HepG2 (cell line): ENCODE measurements at regions not wholly inside any gene's neighbourhood (a gene's known extent, or its start where the extent isn't known, plus 50 kb on each side); places are given as distances from the start of the nearest gene placed in this dataset.

Experiments
- ATAC-seq: fragments of 200-7000 bp; cut with Tn5 transposase; 3 replicates; pipeline ENCODE4 v1.9.1; 2020; ENCODE audit warnings: mild to moderate bottlenecking, moderate library complexity
- BruUV-seq: library from RNA; stranded (reverse); fragments of 400-500 nt; replicated peaks from 2 replicates; lab custom pipeline; 2021; lab: Mats Ljungman, UMichigan
- CTCF ChIA-PET: fragments of 300-600 bp; formaldehyde crosslinking; extraction: SDS; loops from one replicate; lab custom pipeline; 2021; ENCODE audit warnings: low total read pairs, inconsistent platforms, low intra/inter-chr PET ratio; lab: Yijun Ruan, JAX
- POLR2A ChIA-PET: fragments of 350-600 bp; sonication (Branson Sonifier 250); formaldehyde crosslinking; loops from one replicate; lab custom pipeline; 2020; ENCODE audit warnings: antibody characterized with exemption, inconsistent platforms; lab: Yijun Ruan, JAX
- DNase-seq: peaks from one replicate; pipeline ENCODE4 v3.0.0-alpha.2; 2015; ENCODE audit warnings: low spot score
- FAIRE-seq: peaks from 3 replicates; lab custom pipeline; 2011; peaks lifted over from hg19 to GRCh38; lab: Jason Lieb, UNC
- H2AFZ ChIP-seq: one replicate; pipeline ENCODE4 v1.6.1; 2011; ENCODE audit warnings: low read length, inconsistent platforms
- H3K27ac ChIP-seq: fragments of 300-600 bp; 3 replicates; pipeline ENCODE4 v1.8.0; 2011; ENCODE audit warnings: mixed run types, mild to moderate bottlenecking, mixed read lengths, low read length, inconsistent platforms; ENCODE audit not compliant: insufficient read depth; ENCODE audit errors: extremely low read length
- H3K27me3 ChIP-seq, 2 experiments: fragments of 200-600 bp in 1 of 2; 2 replicates in 1 of 2; 3 replicates in 1 of 2; pipeline versions ENCODE4 v1.6.0 to v1.8.0; 2011; ENCODE audit warnings: low read length in 2 of 2, mild to moderate bottlenecking in 2 of 2, moderate library complexity in 2 of 2, inconsistent platforms in 1 of 2; ENCODE audit not compliant: insufficient read depth in 2 of 2, control insufficient read depth in 1 of 2
- H3K36me3 ChIP-seq, 2 experiments: fragments of 200-600 bp in 1 of 2; replicated peaks in 1 of 2; 2 replicates in 1 of 2; 3 replicates in 1 of 2; pipeline versions ENCODE4 v1.5.1 to v1.8.0; 2011; ENCODE audit warnings: low read length in 2 of 2, inconsistent platforms in 1 of 2; ENCODE audit not compliant: insufficient read depth in 2 of 2, control insufficient read depth in 1 of 2
- H3K4me1 ChIP-seq: 2 replicates; pipeline ENCODE4 v1.5.1; 2012; ENCODE audit warnings: low read length, inconsistent platforms; ENCODE audit not compliant: insufficient read depth
- H3K4me2 ChIP-seq: 2 replicates; pipeline ENCODE4 v1.6.0; 2011; ENCODE audit warnings: low read depth, low read length, inconsistent platforms
- H3K4me3 ChIP-seq, 3 experiments: fragments of 200-600 bp in 1 of 3; sonication (generic), shearing (Covaris generic) in 1 of 3; replicated peaks in 1 of 3; 2 replicates each; pipeline ENCODE4 v1.5.1; 2011 to 2016; ENCODE audit warnings: low read length in 3 of 3, inconsistent platforms in 2 of 3, low read depth in 2 of 3, mild to moderate bottlenecking in 2 of 3, control low read depth in 1 of 3, mixed read lengths in 1 of 3; ENCODE audit not compliant: insufficient read depth in 1 of 3
- H3K79me2 ChIP-seq: one replicate; pipeline ENCODE4 v1.6.1; 2011; ENCODE audit warnings: low read length, inconsistent platforms; ENCODE audit not compliant: insufficient read depth
- H3K9ac ChIP-seq: 2 replicates; pipeline ENCODE4 v1.6.0; 2011; ENCODE audit warnings: mild to moderate bottlenecking, low read depth, low read length, inconsistent platforms; ENCODE audit not compliant: insufficient read depth
- H3K9me3 ChIP-seq: 2 replicates; pipeline ENCODE4 v1.5.1; 2012; ENCODE audit warnings: mild to moderate bottlenecking, low read length
- H4K20me1 ChIP-seq: 2 replicates; pipeline ENCODE4 v1.6.0; 2011; ENCODE audit warnings: inconsistent platforms, mild to moderate bottlenecking, low read length, moderate library complexity; ENCODE audit not compliant: insufficient read depth
- IKZF4 ChIP-seq: sonication (generic); formaldehyde crosslinking; IDR thresholded peaks from 2 replicates; pipeline ENCODE4 v1.5.1; 2020; ENCODE audit warnings: borderline replicate concordance, mild to moderate bottlenecking, low read depth, missing genetic modification reagents; ENCODE audit errors: not compliant biosample characterization
- MBD4 ChIP-seq: IDR thresholded peaks from 2 replicates; pipeline ENCODE4 v1.6.1; 2012; ENCODE audit warnings: low read length, inconsistent platforms, borderline replicate concordance
- NFATC3 ChIP-seq: sonication (generic); formaldehyde crosslinking; IDR thresholded peaks from 2 replicates; pipeline ENCODE4 v1.5.1; 2020; ENCODE audit warnings: mild to moderate bottlenecking, missing genetic modification reagents
- RBAK ChIP-seq: sonication (generic); formaldehyde crosslinking; IDR thresholded peaks from 2 replicates; pipeline ENCODE4 v1.5.1; 2020; ENCODE audit warnings: mild to moderate bottlenecking, missing genetic modification reagents
- RBM22 ChIP-seq: fragments of 200-400 bp; formaldehyde crosslinking; optimal IDR thresholded peaks from 2 replicates; pipeline ENCODE3; 2017; ENCODE audit warnings: mild to moderate bottlenecking, low read length, moderate library complexity
- ZNF589 ChIP-seq: sonication (generic); formaldehyde crosslinking; conservative IDR thresholded peaks from 2 replicates; pipeline ENCODE4 v1.8.0; 2022; ENCODE audit warnings: mild to moderate bottlenecking, moderate library complexity, missing genetic modification reagents
- WGBS: methylation state at CpG from one replicate; pipeline ENCODE4 v1.1.6; 2017; ENCODE audit warnings: low lambda C conversion rate; 5-methylcytosine and 5-hydroxymethylcytosine counted together
- in situ Hi-C: cut with HindIII; loops from 2 replicates; pipeline ENCODE4 v1.10.0; 2017; ENCODE audit warnings: low pct_unique_long_range_greater_than_20kb; ENCODE audit not compliant: extremely low pct_ligation_motif_present
- intact Hi-C: fragments of 100-400 bp; cut with micrococcal nuclease; formaldehyde crosslinking; loops from one replicate; pipeline ENCODE4 v1.10.0; 2022; ENCODE audit not compliant: unreplicated experiment
- TF ChIP-seq, protein P1 (sequence below): sonication (generic); formaldehyde crosslinking; IDR thresholded peaks from 2 replicates; pipeline ENCODE4 v1.8.1; 2023; ENCODE audit warnings: mild to moderate bottlenecking, missing genetic modification reagents
- TF ChIP-seq, protein P2 (sequence below): sonication (generic); formaldehyde crosslinking; IDR thresholded peaks from 2 replicates; pipeline ENCODE4 v1.5.1; 2020; ENCODE audit warnings: mild to moderate bottlenecking, missing genetic modification reagents
- TF ChIP-seq, protein P3 (sequence below), 2 experiments: fragments of 450-650 bp in 1 of 2; sonication (generic) in 1 of 2; formaldehyde crosslinking; IDR thresholded peaks; 2 replicates each; pipeline versions ENCODE4 v1.5.0 to v1.8.0; 2020 to 2022; ENCODE audit warnings: mild to moderate bottlenecking in 1 of 2, missing genetic modification reagents in 1 of 2

DNA sequence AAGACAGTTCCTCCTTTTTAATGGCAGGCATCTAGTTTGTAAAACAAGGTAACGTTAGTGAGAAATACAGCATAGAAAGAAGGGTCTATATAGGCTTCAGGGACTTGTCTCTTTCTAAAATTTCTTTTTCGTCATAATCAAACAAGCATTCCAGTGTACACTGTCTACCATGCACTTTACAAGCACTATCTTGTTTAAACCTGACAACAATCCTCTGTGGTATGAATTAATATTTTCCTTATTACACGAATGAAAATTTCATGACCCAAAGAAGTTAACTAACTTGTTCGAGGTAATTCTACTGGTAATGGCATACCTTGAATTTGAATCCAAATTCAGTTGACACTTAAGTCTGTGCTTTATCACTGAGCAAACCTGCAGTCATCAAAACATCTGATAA is 399.7 kb upstream of the NBEA start (continued):
- TF ChIP-seq, protein P1, sequence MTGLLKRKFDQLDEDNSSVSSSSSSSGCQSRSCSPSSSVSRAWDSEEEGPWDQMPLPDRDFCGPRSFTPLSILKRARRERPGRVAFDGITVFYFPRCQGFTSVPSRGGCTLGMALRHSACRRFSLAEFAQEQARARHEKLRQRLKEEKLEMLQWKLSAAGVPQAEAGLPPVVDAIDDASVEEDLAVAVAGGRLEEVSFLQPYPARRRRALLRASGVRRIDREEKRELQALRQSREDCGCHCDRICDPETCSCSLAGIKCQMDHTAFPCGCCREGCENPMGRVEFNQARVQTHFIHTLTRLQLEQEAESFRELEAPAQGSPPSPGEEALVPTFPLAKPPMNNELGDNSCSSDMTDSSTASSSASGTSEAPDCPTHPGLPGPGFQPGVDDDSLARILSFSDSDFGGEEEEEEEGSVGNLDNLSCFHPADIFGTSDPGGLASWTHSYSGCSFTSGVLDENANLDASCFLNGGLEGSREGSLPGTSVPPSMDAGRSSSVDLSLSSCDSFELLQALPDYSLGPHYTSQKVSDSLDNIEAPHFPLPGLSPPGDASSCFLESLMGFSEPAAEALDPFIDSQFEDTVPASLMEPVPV (CRISPR knock-in tag) = no peak
- TF ChIP-seq, protein P2, sequence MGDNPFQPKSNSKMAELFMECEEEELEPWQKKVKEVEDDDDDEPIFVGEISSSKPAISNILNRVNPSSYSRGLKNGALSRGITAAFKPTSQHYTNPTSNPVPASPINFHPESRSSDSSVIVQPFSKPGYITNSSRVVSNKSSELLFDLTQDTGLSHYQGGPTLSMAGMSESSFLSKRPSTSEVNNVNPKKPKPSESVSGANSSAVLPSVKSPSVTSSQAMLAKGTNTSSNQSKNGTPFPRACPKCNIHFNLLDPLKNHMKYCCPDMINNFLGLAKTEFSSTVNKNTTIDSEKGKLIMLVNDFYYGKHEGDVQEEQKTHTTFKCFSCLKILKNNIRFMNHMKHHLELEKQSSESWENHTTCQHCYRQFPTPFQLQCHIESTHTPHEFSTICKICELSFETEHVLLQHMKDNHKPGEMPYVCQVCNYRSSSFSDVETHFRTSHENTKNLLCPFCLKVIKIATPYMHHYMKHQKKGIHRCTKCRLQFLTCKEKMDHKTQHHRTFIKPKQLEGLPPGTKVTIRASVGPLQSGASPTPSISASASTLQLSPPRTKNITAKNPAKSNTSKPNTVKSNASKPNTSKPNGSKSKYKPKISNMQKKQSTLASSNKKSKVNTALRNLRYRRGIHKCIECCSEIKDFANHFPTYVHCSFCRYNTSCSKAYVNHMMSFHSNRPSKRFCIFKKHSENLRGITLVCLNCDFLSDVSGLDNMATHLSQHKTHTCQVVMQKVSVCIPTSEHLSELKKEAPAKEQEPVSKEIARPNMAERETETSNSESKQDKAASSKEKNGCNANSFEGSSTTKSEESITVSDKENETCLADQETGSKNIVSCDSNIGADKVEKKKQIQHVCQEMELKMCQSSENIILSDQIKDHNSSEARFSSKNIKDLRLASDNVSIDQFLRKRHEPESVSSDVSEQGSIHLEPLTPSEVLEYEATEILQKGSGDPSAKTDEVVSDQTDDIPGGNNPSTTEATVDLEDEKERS (CRISPR knock-in tag) = no peak
- TF ChIP-seq ZNF589 (no peak), NFATC3 (CRISPR knock-in tag) (no peak)

DNA sequence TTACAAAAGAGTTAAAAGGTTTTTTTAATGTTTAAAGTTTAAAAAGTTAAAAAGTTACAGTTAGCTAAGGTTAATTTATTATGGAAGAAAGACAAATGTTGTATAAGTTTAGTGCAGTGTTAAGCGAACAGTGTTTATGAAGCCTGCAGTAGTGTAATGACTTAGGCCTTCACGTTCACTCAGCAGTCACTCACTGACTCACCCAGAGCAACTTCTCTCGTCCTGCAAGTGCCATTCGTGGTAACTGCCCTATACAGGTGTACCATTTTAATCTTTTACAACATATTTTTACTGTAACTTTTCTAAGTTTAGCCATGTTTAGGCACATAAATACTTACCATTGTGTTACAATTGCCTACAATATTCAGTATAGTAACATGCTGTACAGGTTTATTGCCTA is 398.2 kb upstream of the NBEA start:
- CTCF ChIA-PET = no interaction called here
- no peaks in the 10 kb centered on the region for H3K9me3 ChIP-seq
- H3K27me3 ChIP-seq = no peaks in the 10 kb centered on the region
- no peaks in the 10 kb centered on the region for H3K36me3 ChIP-seq
- H3K9ac ChIP-seq = no peak overlapping the region
- no peak overlapping the region for H2AFZ ChIP-seq
- WGBS = 24% methylated on average over 4 of the region's 4 CpGs
- no peaks in the 10 kb centered on the region for H4K20me1 ChIP-seq
- H3K79me2 ChIP-seq = no peaks in the 10 kb centered on the region
- intact Hi-C loops (no loop called here), in situ Hi-C loops (no loop called here)
- no peak for ATAC-seq
- DNase-seq = no peak
- no peaks in the 10 kb centered on the region for H3K4me1 ChIP-seq
- no peak overlapping the region for H3K4me3 ChIP-seq
- no peak for FAIRE-seq
- no peak overlapping the region for H3K27ac ChIP-seq
- no peak overlapping the region for H3K4me2 ChIP-seq
- POLR2A ChIA-PET = no interaction called here
- no TSS peak for BruUV-seq
- no peak for TF ChIP-seq MBD4
- TF ChIP-seq IKZF4 = no peak
- TF ChIP-seq RBM22 = no peak
- no peak for TF ChIP-seq RBAK (CRISPR knock-in tag)
- TF ChIP-seq, protein P3, sequence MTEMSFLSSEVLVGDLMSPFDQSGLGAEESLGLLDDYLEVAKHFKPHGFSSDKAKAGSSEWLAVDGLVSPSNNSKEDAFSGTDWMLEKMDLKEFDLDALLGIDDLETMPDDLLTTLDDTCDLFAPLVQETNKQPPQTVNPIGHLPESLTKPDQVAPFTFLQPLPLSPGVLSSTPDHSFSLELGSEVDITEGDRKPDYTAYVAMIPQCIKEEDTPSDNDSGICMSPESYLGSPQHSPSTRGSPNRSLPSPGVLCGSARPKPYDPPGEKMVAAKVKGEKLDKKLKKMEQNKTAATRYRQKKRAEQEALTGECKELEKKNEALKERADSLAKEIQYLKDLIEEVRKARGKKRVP (CRISPR knock-in tag; IDR thresholded peaks at IDR 0.05) = no peak
